ENCODE measurements at regions not wholly inside any gene's neighbourhood (a gene's known extent, or its start where the extent isn't known, plus 50 kb on each side); places are given as distances from the start of the nearest gene placed in this dataset.

DNA sequence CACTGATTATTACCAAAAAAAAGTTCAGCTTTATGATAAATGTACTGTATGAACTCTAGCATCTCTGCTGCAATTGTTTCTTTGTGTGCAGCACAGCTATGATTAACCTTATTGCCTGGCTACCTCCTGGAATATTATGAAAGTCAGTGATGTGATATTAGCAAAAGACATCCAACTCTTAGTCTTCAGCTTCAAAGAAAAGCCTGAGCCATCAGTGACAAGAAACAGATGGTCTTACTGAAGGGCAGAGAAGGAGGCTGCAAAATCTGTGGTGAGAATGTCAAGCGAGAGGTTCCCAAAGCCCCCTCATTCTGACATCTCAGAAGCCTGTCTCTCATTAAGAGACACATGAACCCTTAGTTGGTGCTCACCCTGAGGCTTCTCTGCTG lies 89.4 kb upstream of the TNFAIP3 start:
- no peak for DNase-seq (ENCODE audit: low read depth)
- TF ChIP-seq, protein P1, sequence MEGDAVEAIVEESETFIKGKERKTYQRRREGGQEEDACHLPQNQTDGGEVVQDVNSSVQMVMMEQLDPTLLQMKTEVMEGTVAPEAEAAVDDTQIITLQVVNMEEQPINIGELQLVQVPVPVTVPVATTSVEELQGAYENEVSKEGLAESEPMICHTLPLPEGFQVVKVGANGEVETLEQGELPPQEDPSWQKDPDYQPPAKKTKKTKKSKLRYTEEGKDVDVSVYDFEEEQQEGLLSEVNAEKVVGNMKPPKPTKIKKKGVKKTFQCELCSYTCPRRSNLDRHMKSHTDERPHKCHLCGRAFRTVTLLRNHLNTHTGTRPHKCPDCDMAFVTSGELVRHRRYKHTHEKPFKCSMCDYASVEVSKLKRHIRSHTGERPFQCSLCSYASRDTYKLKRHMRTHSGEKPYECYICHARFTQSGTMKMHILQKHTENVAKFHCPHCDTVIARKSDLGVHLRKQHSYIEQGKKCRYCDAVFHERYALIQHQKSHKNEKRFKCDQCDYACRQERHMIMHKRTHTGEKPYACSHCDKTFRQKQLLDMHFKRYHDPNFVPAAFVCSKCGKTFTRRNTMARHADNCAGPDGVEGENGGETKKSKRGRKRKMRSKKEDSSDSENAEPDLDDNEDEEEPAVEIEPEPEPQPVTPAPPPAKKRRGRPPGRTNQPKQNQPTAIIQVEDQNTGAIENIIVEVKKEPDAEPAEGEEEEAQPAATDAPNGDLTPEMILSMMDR (conservative IDR thresholded peaks at IDR 0.05; ENCODE audit: low read depth, low read length), result no peak
- no peak overlapping the region for H3K4me3 ChIP-seq (ENCODE audit: low read length)

DNA sequence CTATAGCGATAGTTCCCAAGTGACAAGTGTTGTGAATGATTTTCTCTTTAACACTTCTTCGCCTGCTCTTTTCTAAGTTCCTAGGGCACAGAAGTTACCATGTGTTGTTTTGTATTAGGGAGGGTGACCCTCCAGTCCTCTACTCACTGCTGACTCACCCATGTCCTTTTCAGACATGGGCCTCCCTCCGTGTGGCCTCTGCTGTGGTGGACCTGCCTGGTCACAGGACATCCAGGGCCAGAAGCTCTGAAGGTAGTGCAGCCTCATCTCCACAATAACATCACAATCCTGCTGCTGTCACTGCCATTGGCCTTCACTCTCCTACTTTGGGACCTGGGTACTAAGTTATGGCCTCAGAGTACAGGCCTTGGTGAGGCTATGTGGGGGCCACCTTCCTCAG lies 87.1 kb upstream of the TNFAIP3 start:
- no peak overlapping the region for H3K4me3 ChIP-seq (ENCODE audit: low read length)
- DNase-seq (ENCODE audit: low read depth), result no peak
- TF ChIP-seq, protein P1 (conservative IDR thresholded peaks at IDR 0.05; ENCODE audit: low read depth, low read length), result no peak

DNA sequence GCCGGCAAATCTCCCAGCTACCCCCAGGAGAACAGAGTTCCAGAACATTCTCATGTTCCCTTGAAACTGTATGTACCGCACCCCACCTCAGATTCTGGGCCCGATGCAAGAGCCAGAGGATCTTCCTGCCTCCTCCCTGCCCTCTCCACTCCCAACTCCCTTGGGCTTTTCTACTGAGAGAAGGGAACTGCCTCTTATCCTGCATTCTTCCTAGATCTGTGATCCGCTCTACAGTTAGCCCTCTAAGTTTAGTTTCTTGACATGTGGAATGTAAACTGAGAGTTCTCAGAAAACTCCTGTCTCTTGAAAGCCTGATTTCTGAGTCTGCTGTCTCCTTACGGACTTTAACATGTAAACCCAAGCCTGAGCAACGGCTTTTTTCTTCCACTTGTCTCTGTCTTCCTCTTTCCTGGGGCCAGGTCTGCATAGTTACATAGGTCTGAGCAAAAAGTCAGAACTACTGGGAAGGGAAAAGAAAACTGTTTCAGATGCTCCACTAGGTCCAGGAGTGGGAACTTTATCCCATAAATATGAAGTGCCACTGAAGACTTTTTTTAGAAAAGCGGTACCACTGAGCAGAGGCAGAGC lies 86.5 kb upstream of the TNFAIP3 start:
- no peak for DNase-seq (ENCODE audit: low read depth)
- TF ChIP-seq, protein P1 (conservative IDR thresholded peaks at IDR 0.05; ENCODE audit: low read depth, low read length), result no peak
- H3K4me3 ChIP-seq (ENCODE audit: low read length), result no peak overlapping the region

DNA sequence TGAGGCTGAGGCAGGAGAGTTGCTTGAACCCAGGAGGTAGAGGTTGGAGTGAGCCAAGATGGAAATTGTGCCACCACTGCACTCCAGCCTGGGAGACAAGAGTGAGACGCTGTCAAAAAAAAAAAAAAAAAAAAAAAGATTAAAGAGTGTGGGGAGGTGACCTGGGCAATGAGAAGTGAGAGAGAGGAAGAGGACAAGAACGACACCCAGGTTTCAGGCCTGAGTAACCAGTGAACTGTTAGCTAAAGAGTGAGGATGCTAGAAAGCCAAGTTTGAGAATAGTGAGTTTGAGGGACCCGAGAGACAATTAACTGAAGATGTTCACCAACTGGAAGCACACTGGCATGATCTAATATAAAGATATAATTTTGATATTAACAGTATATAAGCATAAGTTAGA lies 85.4 kb upstream of the TNFAIP3 start:
- DNase-seq (ENCODE audit: low read depth), result no peak
- TF ChIP-seq, protein P1 (conservative IDR thresholded peaks at IDR 0.05; ENCODE audit: low read depth, low read length), result no peak
- no peak overlapping the region for H3K4me3 ChIP-seq (ENCODE audit: low read length)

DNA sequence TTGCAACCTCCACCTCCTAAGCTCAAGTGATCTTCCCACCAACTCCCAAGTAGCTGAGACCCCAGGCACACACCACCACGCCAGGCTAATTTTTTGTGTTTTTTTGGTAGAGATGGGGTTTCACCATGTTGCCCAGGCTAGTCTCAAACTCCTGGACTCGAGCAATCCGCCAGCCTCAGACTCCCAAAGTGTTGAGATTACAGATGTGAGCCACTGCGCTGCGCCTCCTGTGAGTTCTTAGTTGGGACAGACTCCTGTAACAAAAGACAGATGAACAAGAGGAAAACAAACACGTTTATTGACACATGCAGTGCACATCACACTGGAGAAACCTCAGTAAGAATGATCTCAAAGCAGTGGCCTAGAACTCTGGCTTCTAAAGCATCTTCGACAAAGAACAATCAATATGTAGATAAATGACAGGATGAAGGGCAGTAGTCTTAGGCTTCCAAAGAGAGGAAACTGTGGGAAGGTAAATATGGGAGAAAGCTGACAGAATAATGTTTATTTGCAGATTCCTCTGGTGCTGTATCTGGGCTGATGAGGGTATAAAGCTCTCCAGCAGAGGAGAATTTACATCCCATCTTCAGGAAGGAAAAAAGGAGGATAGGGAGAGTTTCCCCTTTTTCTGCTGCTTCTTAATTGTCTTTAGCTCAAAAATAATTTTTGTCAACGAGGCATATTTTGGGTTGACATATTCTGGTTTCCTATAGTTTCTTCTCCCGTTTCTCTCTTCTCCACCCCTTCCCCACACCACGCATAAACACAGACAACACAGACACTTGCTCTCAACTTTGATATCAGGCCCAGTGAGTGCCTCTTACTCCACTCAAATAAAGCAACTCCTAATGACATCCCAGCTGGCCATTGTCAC lies 84.7 kb upstream of the TNFAIP3 start:
- DNase-seq (ENCODE audit: low read depth), result no peak
- TF ChIP-seq, protein P1 (conservative IDR thresholded peaks at IDR 0.05; ENCODE audit: low read depth, low read length), result no peak

DNA sequence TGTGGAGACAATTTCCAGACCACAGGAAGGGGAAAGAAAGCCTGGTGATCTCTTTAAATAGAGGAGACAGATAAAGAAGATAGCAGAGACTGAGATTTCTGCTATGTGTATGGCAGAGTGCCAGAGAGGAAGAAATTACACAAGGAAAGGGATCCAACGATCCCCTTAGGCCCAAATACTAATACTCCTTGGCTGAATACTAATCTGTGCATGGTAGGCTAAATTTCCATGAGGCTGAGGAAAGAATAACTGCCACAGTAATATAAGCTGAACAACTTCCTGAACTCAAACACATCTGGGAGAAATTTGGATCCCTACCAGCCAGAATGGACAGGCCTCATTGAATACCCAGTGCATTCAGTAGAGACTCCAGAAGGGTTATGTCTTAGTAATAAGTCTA lies 83.3 kb upstream of the TNFAIP3 start:
- TF ChIP-seq, protein P1 (conservative IDR thresholded peaks at IDR 0.05; ENCODE audit: low read depth, low read length), result no peak
- DNase-seq (ENCODE audit: low read depth), result no peak
- no peak overlapping the region for H3K4me3 ChIP-seq (ENCODE audit: low read length)

More for the DNA sequence above, 84.7 kb upstream of the TNFAIP3 start:
- no peak overlapping the region for H3K4me3 ChIP-seq (ENCODE audit: low read length)

DNA sequence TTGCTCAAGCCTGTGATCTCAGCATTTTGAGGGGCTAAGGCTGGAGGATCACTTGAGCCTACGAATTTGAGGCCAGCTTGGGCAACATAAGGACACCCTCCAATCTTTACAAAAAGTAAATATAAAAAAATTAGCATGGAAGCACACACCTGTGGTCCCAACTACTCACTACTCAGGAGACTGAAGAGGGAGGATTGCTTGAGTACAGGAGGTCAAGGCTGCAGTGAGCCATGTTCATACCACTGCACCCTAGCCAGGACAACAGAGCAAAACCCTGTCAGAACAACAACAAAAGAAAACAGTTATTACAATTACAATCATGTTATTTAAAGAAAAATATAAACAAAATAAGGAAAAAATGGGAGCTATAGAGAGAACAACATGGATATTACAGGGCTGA lies 82.5 kb upstream of the TNFAIP3 start:
- no peak for DNase-seq (ENCODE audit: low read depth)
- TF ChIP-seq, protein P1 (conservative IDR thresholded peaks at IDR 0.05; ENCODE audit: low read depth, low read length), result no peak
- H3K4me3 ChIP-seq (ENCODE audit: low read length), result no peak overlapping the region

Data from retinal pigment epithelial cell (primary cell).